ENCODE measurements at regions not wholly inside any gene's neighbourhood (a gene's known extent, or its start where the extent isn't known, plus 50 kb on each side); places are given as distances from the start of the nearest gene placed in this dataset.
A peak's percentile ranks its signal among the peaks of the same experiment; 100 is the strongest.

DNA sequence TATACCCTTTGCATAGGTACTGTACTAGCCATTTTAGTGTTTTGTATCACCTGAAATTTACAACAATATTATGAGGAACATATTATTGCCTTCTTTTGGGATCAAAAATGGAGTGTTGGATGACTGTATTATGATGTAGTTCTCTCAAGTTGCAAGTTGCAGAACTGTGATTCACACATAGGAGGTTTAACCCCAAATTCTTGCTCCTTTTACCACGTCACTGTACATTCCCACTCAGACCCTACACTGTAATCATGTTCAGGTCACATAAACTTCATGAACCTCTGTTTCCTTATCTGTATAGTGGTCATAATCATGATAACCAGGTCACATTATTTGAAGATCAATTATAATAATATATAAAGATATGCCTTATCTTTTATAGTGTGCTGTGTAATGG is 925.1 kb upstream of the TENM4 start:
- Histone ChIP-seq H3K27ac (ENCODE audit: extremely low read length, insufficient read depth, low read length) (no peak overlapping the region), H3K4me3 (replicated peaks in 1 of 3; ENCODE audit: insufficient read depth in 1 of 3, low read depth in 2 of 3, low read length in 3 of 3) (no peak overlapping the region), H3K36me3 (replicated peaks in 1 of 2; ENCODE audit: control insufficient read depth in 1 of 2, insufficient read depth in 2 of 2, low read length in 2 of 2) (no peaks in the 10 kb centered on the region), H2AFZ (ENCODE audit: low read length) (no peak overlapping the region), H3K4me2 (ENCODE audit: low read depth, low read length) (no peak overlapping the region), H3K79me2 (ENCODE audit: insufficient read depth, low read length) (no peaks in the 10 kb centered on the region), H3K9me3 (ENCODE audit: low read length) (no peaks in the 10 kb centered on the region), H3K4me1 (ENCODE audit: insufficient read depth, low read length) (no peaks in the 10 kb centered on the region), H3K9ac (ENCODE audit: insufficient read depth, low read depth, low read length) (no peak overlapping the region), H3K27me3 (ENCODE audit: control insufficient read depth in 1 of 2, insufficient read depth in 2 of 2, low read length in 2 of 2) (no peaks in the 10 kb centered on the region), H4K20me1 (ENCODE audit: insufficient read depth, low read length) (no peaks in the 10 kb centered on the region)
- in situ Hi-C loops (cut with HindIII; ENCODE audit: extremely low pct_ligation_motif_present, low pct_unique_long_range_greater_than_20kb): no loop called here
- 0% methylated on average over 1 of the region's 1 CpG for WGBS (ENCODE audit: low lambda C conversion rate)
- TF ChIP-seq ZNF34 (CRISPR knock-in tag; IDR thresholded peaks at IDR 0.05; ENCODE audit: borderline replicate concordance): no peak
- TF ChIP-seq TP53 (CRISPR knock-in tag; conservative IDR thresholded peaks at IDR 0.05): no peak
- peak; percentile 53; the same call in 1 of the 2 replicates for TF ChIP-seq CREB1 (IDR thresholded peaks at IDR 0.05)
- TF ChIP-seq CREB1 (CRISPR knock-in tag; IDR thresholded peaks at IDR 0.05): no peak
- TF ChIP-seq, protein P1, sequence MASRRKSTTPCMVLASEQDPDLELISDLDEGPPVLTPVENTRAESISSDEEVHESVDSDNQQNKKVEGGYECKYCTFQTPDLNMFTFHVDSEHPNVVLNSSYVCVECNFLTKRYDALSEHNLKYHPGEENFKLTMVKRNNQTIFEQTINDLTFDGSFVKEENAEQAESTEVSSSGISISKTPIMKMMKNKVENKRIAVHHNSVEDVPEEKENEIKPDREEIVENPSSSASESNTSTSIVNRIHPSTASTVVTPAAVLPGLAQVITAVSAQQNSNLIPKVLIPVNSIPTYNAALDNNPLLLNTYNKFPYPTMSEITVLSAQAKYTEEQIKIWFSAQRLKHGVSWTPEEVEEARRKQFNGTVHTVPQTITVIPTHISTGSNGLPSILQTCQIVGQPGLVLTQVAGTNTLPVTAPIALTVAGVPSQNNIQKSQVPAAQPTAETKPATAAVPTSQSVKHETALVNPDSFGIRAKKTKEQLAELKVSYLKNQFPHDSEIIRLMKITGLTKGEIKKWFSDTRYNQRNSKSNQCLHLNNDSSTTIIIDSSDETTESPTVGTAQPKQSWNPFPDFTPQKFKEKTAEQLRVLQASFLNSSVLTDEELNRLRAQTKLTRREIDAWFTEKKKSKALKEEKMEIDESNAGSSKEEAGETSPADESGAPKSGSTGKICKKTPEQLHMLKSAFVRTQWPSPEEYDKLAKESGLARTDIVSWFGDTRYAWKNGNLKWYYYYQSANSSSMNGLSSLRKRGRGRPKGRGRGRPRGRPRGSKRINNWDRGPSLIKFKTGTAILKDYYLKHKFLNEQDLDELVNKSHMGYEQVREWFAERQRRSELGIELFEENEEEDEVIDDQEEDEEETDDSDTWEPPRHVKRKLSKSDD (CRISPR knock-in tag; IDR thresholded peaks at IDR 0.05; ENCODE audit: low read depth): no peak
- intact Hi-C loops (cut with micrococcal nuclease; ENCODE audit: unreplicated experiment): no loop called here
- FAIRE-seq (no peak), DNase-seq (ENCODE audit: low spot score) (no peak), ATAC-seq (no peak)
- POLR2A ChIA-PET: no interaction called here
- CTCF ChIA-PET (ENCODE audit: low intra/inter-chr PET ratio, low total read pairs): no interaction called here
- BruUV-seq (replicated peaks): no TSS peak

DNA sequence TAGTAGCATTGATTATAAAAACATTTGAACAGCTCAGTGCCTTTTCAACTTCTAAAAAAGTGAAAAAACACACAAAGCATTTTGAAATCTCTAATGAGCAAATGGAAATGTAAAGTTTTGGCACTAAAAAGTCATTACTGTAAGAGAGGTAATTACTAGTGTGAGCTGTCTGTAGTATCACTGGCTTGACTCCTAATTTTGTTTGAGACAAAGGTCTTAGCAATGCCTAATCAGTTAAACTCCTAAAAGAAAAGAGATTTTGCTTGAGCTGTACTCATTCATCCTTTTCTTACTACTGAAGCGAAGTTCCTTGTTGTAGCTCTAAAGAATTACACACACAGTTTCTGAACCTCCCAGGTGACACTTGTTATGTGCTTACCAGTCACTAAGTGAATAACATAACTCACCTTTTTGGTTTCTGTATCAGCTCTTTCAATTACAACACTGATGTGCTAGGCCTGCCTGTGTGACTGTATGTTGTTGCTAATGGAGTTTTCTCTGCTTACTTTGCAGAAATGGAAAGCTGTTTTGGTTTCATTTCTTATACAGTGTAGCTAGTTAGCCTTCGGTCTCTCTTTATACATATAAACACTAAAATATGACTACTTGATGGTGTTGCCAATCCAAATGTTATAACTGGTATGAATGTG is 924.4 kb upstream of the TENM4 start:
- no peak overlapping the region for H3K4me2 ChIP-seq (ENCODE audit: low read depth, low read length)
- in situ Hi-C loops (cut with HindIII; ENCODE audit: extremely low pct_ligation_motif_present, low pct_unique_long_range_greater_than_20kb): no loop called here
- BruUV-seq (replicated peaks): no TSS peak
- ChIA-PET POLR2A (no interaction called here), CTCF (ENCODE audit: low intra/inter-chr PET ratio, low total read pairs) (no interaction called here)
- no peak for ATAC-seq
- no peak for DNase-seq (ENCODE audit: low spot score)
- H4K20me1 ChIP-seq (ENCODE audit: insufficient read depth, low read length): no peaks in the 10 kb centered on the region
- no peaks in the 10 kb centered on the region for H3K79me2 ChIP-seq (ENCODE audit: insufficient read depth, low read length)
- no peak overlapping the region for H3K27ac ChIP-seq (ENCODE audit: extremely low read length, insufficient read depth, low read length)
- H3K9ac ChIP-seq (ENCODE audit: insufficient read depth, low read depth, low read length): no peak overlapping the region
- no peaks in the 10 kb centered on the region for H3K36me3 ChIP-seq (replicated peaks in 1 of 2; ENCODE audit: control insufficient read depth in 1 of 2, insufficient read depth in 2 of 2, low read length in 2 of 2)
- no peak for FAIRE-seq
- H3K4me3 ChIP-seq (replicated peaks in 1 of 3; ENCODE audit: insufficient read depth in 1 of 3, low read depth in 2 of 3, low read length in 3 of 3): no peak overlapping the region
- no peaks in the 10 kb centered on the region for H3K4me1 ChIP-seq (ENCODE audit: insufficient read depth, low read length)
- intact Hi-C loops (cut with micrococcal nuclease; ENCODE audit: unreplicated experiment): no loop called here
- H2AFZ ChIP-seq (ENCODE audit: low read length): no peak overlapping the region
- no peaks in the 10 kb centered on the region for H3K27me3 ChIP-seq (ENCODE audit: control insufficient read depth in 1 of 2, insufficient read depth in 2 of 2, low read length in 2 of 2)
- no peaks in the 10 kb centered on the region for H3K9me3 ChIP-seq (ENCODE audit: low read length)
- 7% methylated on average over 2 of the region's 2 CpGs for WGBS (ENCODE audit: low lambda C conversion rate)
- TF ChIP-seq, protein P2, sequence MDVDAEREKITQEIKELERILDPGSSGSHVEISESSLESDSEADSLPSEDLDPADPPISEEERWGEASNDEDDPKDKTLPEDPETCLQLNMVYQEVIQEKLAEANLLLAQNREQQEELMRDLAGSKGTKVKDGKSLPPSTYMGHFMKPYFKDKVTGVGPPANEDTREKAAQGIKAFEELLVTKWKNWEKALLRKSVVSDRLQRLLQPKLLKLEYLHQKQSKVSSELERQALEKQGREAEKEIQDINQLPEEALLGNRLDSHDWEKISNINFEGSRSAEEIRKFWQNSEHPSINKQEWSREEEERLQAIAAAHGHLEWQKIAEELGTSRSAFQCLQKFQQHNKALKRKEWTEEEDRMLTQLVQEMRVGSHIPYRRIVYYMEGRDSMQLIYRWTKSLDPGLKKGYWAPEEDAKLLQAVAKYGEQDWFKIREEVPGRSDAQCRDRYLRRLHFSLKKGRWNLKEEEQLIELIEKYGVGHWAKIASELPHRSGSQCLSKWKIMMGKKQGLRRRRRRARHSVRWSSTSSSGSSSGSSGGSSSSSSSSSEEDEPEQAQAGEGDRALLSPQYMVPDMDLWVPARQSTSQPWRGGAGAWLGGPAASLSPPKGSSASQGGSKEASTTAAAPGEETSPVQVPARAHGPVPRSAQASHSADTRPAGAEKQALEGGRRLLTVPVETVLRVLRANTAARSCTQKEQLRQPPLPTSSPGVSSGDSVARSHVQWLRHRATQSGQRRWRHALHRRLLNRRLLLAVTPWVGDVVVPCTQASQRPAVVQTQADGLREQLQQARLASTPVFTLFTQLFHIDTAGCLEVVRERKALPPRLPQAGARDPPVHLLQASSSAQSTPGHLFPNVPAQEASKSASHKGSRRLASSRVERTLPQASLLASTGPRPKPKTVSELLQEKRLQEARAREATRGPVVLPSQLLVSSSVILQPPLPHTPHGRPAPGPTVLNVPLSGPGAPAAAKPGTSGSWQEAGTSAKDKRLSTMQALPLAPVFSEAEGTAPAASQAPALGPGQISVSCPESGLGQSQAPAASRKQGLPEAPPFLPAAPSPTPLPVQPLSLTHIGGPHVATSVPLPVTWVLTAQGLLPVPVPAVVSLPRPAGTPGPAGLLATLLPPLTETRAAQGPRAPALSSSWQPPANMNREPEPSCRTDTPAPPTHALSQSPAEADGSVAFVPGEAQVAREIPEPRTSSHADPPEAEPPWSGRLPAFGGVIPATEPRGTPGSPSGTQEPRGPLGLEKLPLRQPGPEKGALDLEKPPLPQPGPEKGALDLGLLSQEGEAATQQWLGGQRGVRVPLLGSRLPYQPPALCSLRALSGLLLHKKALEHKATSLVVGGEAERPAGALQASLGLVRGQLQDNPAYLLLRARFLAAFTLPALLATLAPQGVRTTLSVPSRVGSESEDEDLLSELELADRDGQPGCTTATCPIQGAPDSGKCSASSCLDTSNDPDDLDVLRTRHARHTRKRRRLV (CRISPR knock-in tag; IDR thresholded peaks at IDR 0.05): no peak
- no peak for TF ChIP-seq ZNF530 (CRISPR knock-in tag; IDR thresholded peaks at IDR 0.05; ENCODE audit: low read depth)
- no peak for TF ChIP-seq ZSCAN21 (CRISPR knock-in tag; IDR thresholded peaks at IDR 0.05; ENCODE audit: borderline replicate concordance)
